AG04449 (cell line): ENCODE measurements at regions not wholly inside any gene's neighbourhood (a gene's known extent, or its start where the extent isn't known, plus 50 kb on each side); places are given as distances from the start of the nearest gene placed in this dataset.
"Not testable (repeated sequence)": the region's sequence is repeated elsewhere in the genome, so short reads cannot be mapped to it uniquely, and the experiment has no call there.

Experiments
- CTCF ChIA-PET: fragments of 350-600 bp; formaldehyde crosslinking; extraction: SDS; loops from one replicate; lab custom pipeline; 2021; ENCODE audit warnings: antibody characterized with exemption; lab: Yijun Ruan, JAX
- POLR2A ChIA-PET: fragments of 400-600, 350-600 bp; formaldehyde crosslinking; extraction: SDS; loops from one replicate; lab custom pipeline; 2020; ENCODE audit warnings: antibody characterized with exemption, inconsistent platforms; lab: Yijun Ruan, JAX
- DNase-seq: peaks from one replicate; pipeline ENCODE4 v3.0.0-alpha.2; 2010; ENCODE audit warnings: low read depth, low spot score
- H3K4me3 ChIP-seq: 2 replicates; pipeline ENCODE4 v1.5.1; 2011; ENCODE audit warnings: low read depth, mild to moderate bottlenecking, control low read depth, low read length
- CTCF ChIP-seq: IDR thresholded peaks from one replicate; pipeline ENCODE4 v1.5.1; 2011; ENCODE audit warnings: mild to moderate bottlenecking, moderate library complexity, low read length, control low read depth, inconsistent platforms; ENCODE audit not compliant: insufficient read depth; ENCODE audit errors: missing control alignments

- no peak overlapping the region for H3K4me3 ChIP-seq
- CTCF ChIA-PET, result no interaction called here
- no peak for TF ChIP-seq CTCF
- POLR2A ChIA-PET, result no interaction called here
- DNase-seq, result no peak
These were observed 510.7 kb upstream of the SLITRK6 start for GRCh38 chr13:86309881-86310280.

- CTCF ChIA-PET, result no interaction called here
- TF ChIP-seq CTCF, result no peak
- H3K4me3 ChIP-seq, result no peak overlapping the region
- POLR2A ChIA-PET, result no interaction called here
- DNase-seq, result no peak
These were observed 514.2 kb upstream of the SLITRK6 start for GRCh38 chr13:86313421-86313820.

DNA sequence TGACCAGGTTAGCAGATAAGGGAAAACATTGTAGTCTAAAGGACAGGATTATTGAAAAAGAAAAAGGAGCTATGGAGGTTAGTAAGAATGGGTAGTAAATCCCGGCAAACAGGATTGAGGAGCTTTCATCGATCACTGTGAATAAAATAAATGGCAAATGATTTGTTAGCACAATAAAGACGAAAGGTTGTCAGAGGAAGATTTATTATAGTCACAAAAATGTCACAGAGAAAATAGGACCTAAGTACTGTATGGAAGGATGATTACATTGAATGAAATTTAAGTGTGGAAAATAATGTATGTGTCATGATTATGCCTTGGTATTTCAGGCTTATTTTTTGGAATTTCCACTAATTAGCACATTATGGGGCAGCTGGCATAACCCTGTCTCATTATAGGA, 519.2 kb upstream of the SLITRK6 start:
- DNase-seq, result no peak
- POLR2A ChIA-PET, result no interaction called here
- H3K4me3 ChIP-seq, result no peak overlapping the region
- TF ChIP-seq CTCF, result no peak
- CTCF ChIA-PET, result no interaction called here

DNA sequence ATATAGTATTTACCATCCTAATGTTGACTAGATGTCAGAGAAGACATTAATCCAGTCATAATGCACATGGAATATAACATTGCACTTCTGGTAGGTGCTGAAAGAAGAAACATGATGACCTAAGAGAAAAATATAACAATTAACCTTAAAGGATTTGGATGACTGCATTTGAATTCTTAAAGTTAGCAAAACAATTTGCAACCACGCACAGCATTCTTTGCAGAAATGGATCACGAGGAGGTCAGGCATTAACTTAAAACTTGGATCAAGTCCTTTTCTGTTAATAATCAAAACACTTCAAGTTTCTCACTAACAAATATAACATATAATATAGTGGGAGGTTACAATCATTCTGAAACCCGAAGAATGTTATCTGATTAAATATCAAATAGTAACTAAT, 525.0 kb upstream of the SLITRK6 start:
- TF ChIP-seq CTCF, result no peak
- CTCF ChIA-PET, result no interaction called here
- H3K4me3 ChIP-seq, result no peak overlapping the region
- POLR2A ChIA-PET, result no interaction called here
- DNase-seq, result no peak

GRCh38 chr13:86355301-86355700, 556.1 kb upstream of the SLITRK6 start:
- ChIA-PET POLR2A (no interaction called here), CTCF (no interaction called here)
- DNase-seq, result no peak
- TF ChIP-seq CTCF, result no peak
- H3K4me3 ChIP-seq, result no peak overlapping the region

GRCh38 chr13:86357106-86357505, 557.9 kb upstream of the SLITRK6 start:
- CTCF ChIA-PET, result no interaction called here
- POLR2A ChIA-PET, result no interaction called here

GRCh38 chr13:86363749-86364148, 564.5 kb upstream of the SLITRK6 start:
- DNase-seq, POLR2A ChIA-PET, CTCF ChIA-PET, H3K4me3 ChIP-seq: not testable (repeated sequence)

More at GRCh38 chr13:86357106-86357505, 557.9 kb upstream of the SLITRK6 start:
- no peak for TF ChIP-seq CTCF
- H3K4me3 ChIP-seq, result no peak overlapping the region
- no peak for DNase-seq
